OCI-LY3 (cell line): ENCODE measurements at regions not wholly inside any gene's neighbourhood (a gene's known extent, or its start where the extent isn't known, plus 50 kb on each side); places are given as distances from the start of the nearest gene placed in this dataset.
"Not testable (repeated sequence)": the region's sequence is repeated elsewhere in the genome, so short reads cannot be mapped to it uniquely, and the experiment has no call there.

Source experiments
- H2AFZ ChIP-seq: fragments of 200-600, 300-600 bp; shearing (Covaris generic); 2 replicates; pipeline ENCODE4 v1.6.0; 2014; ENCODE audit warnings: antibody characterized with exemption, low read depth, low read length
- H3K27ac ChIP-seq: fragments of 200-600, 300-600 bp; sonication (generic); 2 replicates; pipeline ENCODE4 v1.5.1; 2014; ENCODE audit warnings: mild to moderate bottlenecking, low read length, moderate library complexity, mixed read lengths
- H3K27me3 ChIP-seq: fragments of 200-600, 300-600 bp; sonication (generic); 2 replicates; pipeline ENCODE4 v1.6.1; 2014; ENCODE audit warnings: low read depth, low read length, mixed read lengths
- H3K36me3 ChIP-seq: fragments of 200-600, 300-600 bp; sonication (generic); replicated peaks from 2 replicates; pipeline ENCODE3; 2014; ENCODE audit warnings: low read depth, low read length, mixed read lengths
- H3K4me1 ChIP-seq: fragments of 300-600, 200-600 bp; sonication (generic); 2 replicates; pipeline ENCODE4 v1.6.1; 2014; ENCODE audit warnings: low read length, mixed read lengths
- H3K4me2 ChIP-seq: fragments of 200-600, 300-600 bp; sonication (generic); 2 replicates; pipeline ENCODE4 v1.6.1; 2014; ENCODE audit warnings: low read length, mixed read lengths
- H3K4me3 ChIP-seq: fragments of 300-600, 200-600 bp; sonication (generic); 2 replicates; pipeline ENCODE4 v1.5.1; 2014; ENCODE audit warnings: antibody characterized with exemption, mild to moderate bottlenecking, low read length, moderate library complexity
- H3K79me2 ChIP-seq: fragments of 300-600, 200-600 bp; shearing (Covaris generic); 2 replicates; pipeline ENCODE4 v1.6.1; 2014; ENCODE audit warnings: mild to moderate bottlenecking, low read length, mixed read lengths
- H3K9ac ChIP-seq: fragments of 300-600, 200-600 bp; shearing (Covaris generic); 2 replicates; pipeline ENCODE4 v1.6.0; 2014; ENCODE audit warnings: mild to moderate bottlenecking, low read length, moderate library complexity
- H3K9me3 ChIP-seq: fragments of 200-600, 300-600 bp; shearing (Covaris generic); 2 replicates; pipeline ENCODE4 v1.6.1; 2014; ENCODE audit warnings: low read length, mixed read lengths; ENCODE audit not compliant: insufficient read depth
- H4K20me1 ChIP-seq: fragments of 200-600, 300-600 bp; sonication (generic); 2 replicates; pipeline ENCODE4 v1.6.1; 2016; ENCODE audit warnings: low read length, mixed read lengths; ENCODE audit not compliant: insufficient read depth
- EZH2phosphoT487 ChIP-seq: fragments of 200-600 bp; shearing (Covaris generic); IDR thresholded peaks from 2 replicates; pipeline ENCODE4 v1.6.1; 2018; ENCODE audit warnings: antibody characterized with exemption, mixed run types, low read depth
- TF ChIP-seq, protein P1 (sequence below): fragments of 200-600, 300-600 bp; sonication (generic); IDR thresholded peaks from 2 replicates; pipeline ENCODE4 v1.5.1; 2014; ENCODE audit warnings: antibody characterized with exemption, low read length, low read depth

GRCh38 chr4:111441687-111442086 lies 703.6 kb upstream of the FAM241A start:
- no peak overlapping the region for H3K4me2 ChIP-seq
- H3K79me2 ChIP-seq, result no peaks in the 10 kb centered on the region
- no peaks in the 10 kb centered on the region for H3K4me1 ChIP-seq
- H3K27me3 ChIP-seq, result no peaks in the 10 kb centered on the region
- no peak for TF ChIP-seq EZH2phosphoT487
- TF ChIP-seq, protein P1, sequence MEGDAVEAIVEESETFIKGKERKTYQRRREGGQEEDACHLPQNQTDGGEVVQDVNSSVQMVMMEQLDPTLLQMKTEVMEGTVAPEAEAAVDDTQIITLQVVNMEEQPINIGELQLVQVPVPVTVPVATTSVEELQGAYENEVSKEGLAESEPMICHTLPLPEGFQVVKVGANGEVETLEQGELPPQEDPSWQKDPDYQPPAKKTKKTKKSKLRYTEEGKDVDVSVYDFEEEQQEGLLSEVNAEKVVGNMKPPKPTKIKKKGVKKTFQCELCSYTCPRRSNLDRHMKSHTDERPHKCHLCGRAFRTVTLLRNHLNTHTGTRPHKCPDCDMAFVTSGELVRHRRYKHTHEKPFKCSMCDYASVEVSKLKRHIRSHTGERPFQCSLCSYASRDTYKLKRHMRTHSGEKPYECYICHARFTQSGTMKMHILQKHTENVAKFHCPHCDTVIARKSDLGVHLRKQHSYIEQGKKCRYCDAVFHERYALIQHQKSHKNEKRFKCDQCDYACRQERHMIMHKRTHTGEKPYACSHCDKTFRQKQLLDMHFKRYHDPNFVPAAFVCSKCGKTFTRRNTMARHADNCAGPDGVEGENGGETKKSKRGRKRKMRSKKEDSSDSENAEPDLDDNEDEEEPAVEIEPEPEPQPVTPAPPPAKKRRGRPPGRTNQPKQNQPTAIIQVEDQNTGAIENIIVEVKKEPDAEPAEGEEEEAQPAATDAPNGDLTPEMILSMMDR, result no peak
- no peaks in the 10 kb centered on the region for H3K9me3 ChIP-seq
- H3K4me3 ChIP-seq, result no peak overlapping the region
- no peak overlapping the region for H3K27ac ChIP-seq
- H2AFZ ChIP-seq, result no peak overlapping the region
- no peaks in the 10 kb centered on the region for H3K36me3 ChIP-seq
- no peak overlapping the region for H3K9ac ChIP-seq
- H4K20me1 ChIP-seq, result no peaks in the 10 kb centered on the region

GRCh38 chr4:111444836-111445235 lies 700.4 kb upstream of the FAM241A start:
- H3K36me3 ChIP-seq, H4K20me1 ChIP-seq, H3K4me2 ChIP-seq, H3K27me3 ChIP-seq, H3K9ac ChIP-seq, H3K9me3 ChIP-seq, H3K27ac ChIP-seq, H3K4me1 ChIP-seq, H3K79me2 ChIP-seq, H3K4me3 ChIP-seq, H2AFZ ChIP-seq: not testable (repeated sequence)

DNA sequence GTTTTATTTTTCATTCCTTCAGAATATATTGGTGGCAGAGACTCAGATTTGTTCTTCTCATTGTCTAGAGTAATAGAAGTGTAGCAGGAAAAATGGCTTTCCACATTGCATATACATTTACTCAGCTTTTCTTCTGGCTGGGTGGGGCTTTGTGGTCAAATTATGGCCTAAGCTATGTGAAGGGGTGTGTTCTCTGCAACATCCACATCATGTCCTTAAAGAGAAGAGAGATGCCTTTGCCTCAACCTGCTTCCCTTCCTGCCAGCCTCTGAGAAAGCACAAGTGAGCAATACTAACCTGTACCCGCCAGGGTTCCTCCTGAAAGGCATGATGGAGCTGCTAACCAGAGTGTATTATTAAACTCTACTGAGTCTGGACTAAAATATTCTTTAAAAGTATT lies 695.6 kb upstream of the FAM241A start:
- no peak overlapping the region for H3K27ac ChIP-seq
- no peak overlapping the region for H3K4me2 ChIP-seq
- H3K4me3 ChIP-seq, result no peak overlapping the region
- no peaks in the 10 kb centered on the region for H4K20me1 ChIP-seq
- TF ChIP-seq EZH2phosphoT487, result no peak
- TF ChIP-seq, protein P1, result no peak
- H3K9ac ChIP-seq, result no peak overlapping the region
- H3K36me3 ChIP-seq, result no peaks in the 10 kb centered on the region
- H3K9me3 ChIP-seq, result no peaks in the 10 kb centered on the region
- H3K27me3 ChIP-seq, result no peaks in the 10 kb centered on the region
- H3K79me2 ChIP-seq, result no peaks in the 10 kb centered on the region
- no peak overlapping the region for H2AFZ ChIP-seq
- peaks cover 21% of the 10 kb centered on the region for H3K4me1 ChIP-seq

GRCh38 chr4:111450867-111451266 lies 694.4 kb upstream of the FAM241A start:
- H3K4me3 ChIP-seq, result no peak overlapping the region
- H3K9ac ChIP-seq, result no peak overlapping the region
- no peaks in the 10 kb centered on the region for H3K36me3 ChIP-seq
- no peaks in the 10 kb centered on the region for H3K79me2 ChIP-seq
- no peaks in the 10 kb centered on the region for H3K27me3 ChIP-seq
- H2AFZ ChIP-seq, result no peak overlapping the region
- no peaks in the 10 kb centered on the region for H4K20me1 ChIP-seq
- H3K9me3 ChIP-seq, result no peaks in the 10 kb centered on the region
- no peak for TF ChIP-seq EZH2phosphoT487
- TF ChIP-seq, protein P1, result no peak
- H3K27ac ChIP-seq, result no peak overlapping the region
- H3K4me1 ChIP-seq, result peaks cover 21% of the 10 kb centered on the region
- peak overlapping the region; percentile 29 for H3K4me2 ChIP-seq

GRCh38 chr4:111453216-111453615 lies 692.0 kb upstream of the FAM241A start:
- Histone ChIP-seq H3K9ac (no peak overlapping the region), H3K36me3 (no peaks in the 10 kb centered on the region), H3K27ac (no peak overlapping the region), H3K27me3 (no peaks in the 10 kb centered on the region), H3K9me3 (no peaks in the 10 kb centered on the region), H2AFZ (no peak overlapping the region), H4K20me1 (no peaks in the 10 kb centered on the region), H3K4me1 (peaks cover 21% of the 10 kb centered on the region), H3K4me3 (no peak overlapping the region), H3K79me2 (no peaks in the 10 kb centered on the region), H3K4me2 (no peak overlapping the region)
- no peak for TF ChIP-seq EZH2phosphoT487
- TF ChIP-seq, protein P1, result no peak
